ENCODE measurements at regions not wholly inside any gene's neighbourhood (a gene's known extent, or its start where the extent isn't known, plus 50 kb on each side); places are given as distances from the start of the nearest gene placed in this dataset.

DNA sequence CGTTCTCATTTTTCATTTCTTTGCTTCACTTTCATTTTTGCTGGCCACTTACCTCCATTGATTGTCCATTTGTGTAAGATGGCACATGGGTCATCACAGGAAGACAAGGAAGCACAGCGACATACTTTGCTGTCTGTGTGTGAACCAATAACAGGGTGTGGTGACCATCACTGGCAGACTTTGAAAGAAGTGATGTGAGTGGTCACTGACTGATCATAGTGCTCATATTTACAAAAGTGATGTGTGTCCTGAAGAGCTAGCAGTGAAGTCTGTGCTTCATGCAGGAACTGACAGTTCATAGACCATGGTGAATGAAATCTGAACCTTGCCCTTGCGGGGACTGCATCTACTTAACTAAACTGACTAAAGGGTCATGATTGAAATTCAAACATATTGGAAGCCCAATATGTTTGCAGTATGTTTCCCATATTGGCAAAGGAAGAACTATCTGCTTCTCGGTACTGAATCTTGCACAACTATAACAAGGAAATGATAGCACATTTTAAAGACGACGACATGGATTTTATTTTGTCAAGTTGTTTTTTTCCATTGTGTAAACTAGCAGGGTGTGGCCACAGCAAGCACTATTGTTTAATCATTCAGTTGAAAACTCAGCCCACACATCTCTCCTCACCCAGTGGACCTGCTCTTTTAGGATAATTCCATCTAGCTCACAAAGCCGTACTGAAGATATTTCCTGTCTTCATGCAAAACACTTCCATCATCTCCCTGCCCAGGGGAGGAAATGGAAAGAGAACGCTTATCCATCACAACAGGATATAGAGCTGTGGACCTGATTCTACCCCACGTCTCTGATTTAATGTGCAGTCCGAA is 232.0 kb upstream of the ANKRD55 start:
- intact Hi-C loops (cut with micrococcal nuclease) = no loop called here
- no peak overlapping the region for H3K27ac Mint-ChIP-seq
- ChIA-PET POLR2A (no interaction called here), CTCF (interaction anchor here (0.6 to 0.9 kb wide), 2 partner anchors 13 to 134 kb away, joined by 3 read pairs; no protein-coding TSS in a partner anchor)
- H3K36me3 Mint-ChIP-seq (ENCODE audit: low read depth) = no peaks in the 10 kb centered on the region
- H3K9me3 Mint-ChIP-seq = no peaks in the 10 kb centered on the region
- no peak for ATAC-seq
- no peak for DNase-seq
- H3K4me3 Mint-ChIP-seq = no peak overlapping the region
- H3K4me1 Mint-ChIP-seq (ENCODE audit: low read depth) = no peaks in the 10 kb centered on the region
- TF ChIP-seq, protein P1, sequence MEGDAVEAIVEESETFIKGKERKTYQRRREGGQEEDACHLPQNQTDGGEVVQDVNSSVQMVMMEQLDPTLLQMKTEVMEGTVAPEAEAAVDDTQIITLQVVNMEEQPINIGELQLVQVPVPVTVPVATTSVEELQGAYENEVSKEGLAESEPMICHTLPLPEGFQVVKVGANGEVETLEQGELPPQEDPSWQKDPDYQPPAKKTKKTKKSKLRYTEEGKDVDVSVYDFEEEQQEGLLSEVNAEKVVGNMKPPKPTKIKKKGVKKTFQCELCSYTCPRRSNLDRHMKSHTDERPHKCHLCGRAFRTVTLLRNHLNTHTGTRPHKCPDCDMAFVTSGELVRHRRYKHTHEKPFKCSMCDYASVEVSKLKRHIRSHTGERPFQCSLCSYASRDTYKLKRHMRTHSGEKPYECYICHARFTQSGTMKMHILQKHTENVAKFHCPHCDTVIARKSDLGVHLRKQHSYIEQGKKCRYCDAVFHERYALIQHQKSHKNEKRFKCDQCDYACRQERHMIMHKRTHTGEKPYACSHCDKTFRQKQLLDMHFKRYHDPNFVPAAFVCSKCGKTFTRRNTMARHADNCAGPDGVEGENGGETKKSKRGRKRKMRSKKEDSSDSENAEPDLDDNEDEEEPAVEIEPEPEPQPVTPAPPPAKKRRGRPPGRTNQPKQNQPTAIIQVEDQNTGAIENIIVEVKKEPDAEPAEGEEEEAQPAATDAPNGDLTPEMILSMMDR (IDR thresholded peaks at IDR 0.05) = no peak
- no peaks in the 10 kb centered on the region for H3K27me3 Mint-ChIP-seq

DNA sequence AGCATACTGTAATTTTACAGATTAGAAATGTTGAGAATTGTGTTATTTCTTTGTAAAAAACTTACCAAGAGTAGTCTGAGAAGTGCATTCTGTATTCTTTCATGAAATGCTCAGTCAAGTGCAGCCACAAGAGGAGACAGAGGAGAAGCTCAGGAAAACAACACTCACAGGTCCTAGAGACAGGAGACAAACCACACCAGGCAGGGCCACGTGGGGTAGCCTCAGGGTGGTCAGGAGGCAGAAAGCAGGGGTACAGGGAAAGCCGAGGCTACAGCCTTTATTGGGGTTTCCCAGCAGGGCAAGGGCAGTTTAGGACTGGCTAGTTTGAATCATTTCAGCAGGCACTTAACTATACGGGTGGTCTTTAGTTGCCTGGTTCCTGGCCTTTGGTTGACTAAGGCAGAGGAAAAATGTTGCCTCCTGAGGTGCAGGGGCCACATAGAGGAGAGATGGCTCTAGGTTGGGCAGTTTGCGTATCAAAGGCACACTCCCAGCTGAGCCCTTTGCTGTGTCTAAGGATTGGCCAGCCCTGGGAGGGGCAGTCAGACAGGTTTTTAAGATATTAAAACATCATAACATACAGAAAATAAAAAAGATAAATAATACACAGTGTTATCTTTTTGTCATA is 230.9 kb upstream of the ANKRD55 start:
- Mint-ChIP-seq H3K4me1 (ENCODE audit: low read depth) (no peaks in the 10 kb centered on the region), H3K36me3 (ENCODE audit: low read depth) (no peaks in the 10 kb centered on the region), H3K27ac (no peak overlapping the region), H3K4me3 (no peak overlapping the region), H3K9me3 (no peaks in the 10 kb centered on the region), H3K27me3 (no peaks in the 10 kb centered on the region)
- POLR2A ChIA-PET = no interaction called here
- ATAC-seq = no peak
- intact Hi-C loops (cut with micrococcal nuclease) = no loop called here
- DNase-seq = no peak
- CTCF ChIA-PET = interaction anchor here (0.6 to 1.0 kb wide), 3 partner anchors 12 to 136 kb away, joined by 3 read pairs; no protein-coding TSS in a partner anchor
- TF ChIP-seq, protein P1 (IDR thresholded peaks at IDR 0.05) = no peak

DNA sequence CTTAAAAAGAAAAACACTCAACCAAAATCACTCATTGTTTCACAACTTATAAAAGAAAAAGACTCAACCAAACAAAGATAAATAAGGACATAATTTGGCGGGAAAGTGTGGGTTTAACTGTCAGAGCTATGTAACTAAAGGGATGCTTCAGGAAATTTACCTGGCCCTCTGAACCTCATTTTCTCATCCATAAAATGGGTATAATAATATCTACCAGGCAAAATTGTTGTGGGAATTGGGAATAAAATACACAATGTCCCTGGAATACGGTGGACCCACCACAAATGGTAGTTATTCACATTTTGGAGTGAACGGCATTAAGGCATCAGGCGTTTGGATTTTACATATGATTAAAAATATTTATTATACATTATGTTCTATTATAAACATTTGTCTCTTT is 228.5 kb upstream of the ANKRD55 start:
- Mint-ChIP-seq H3K36me3 (ENCODE audit: low read depth) (no peaks in the 10 kb centered on the region), H3K27ac (no peak overlapping the region), H3K27me3 (no peaks in the 10 kb centered on the region), H3K4me3 (no peak overlapping the region), H3K9me3 (no peaks in the 10 kb centered on the region), H3K4me1 (ENCODE audit: low read depth) (no peaks in the 10 kb centered on the region)
- intact Hi-C loops (cut with micrococcal nuclease) = no loop called here
- TF ChIP-seq, protein P1 (IDR thresholded peaks at IDR 0.05) = no peak
- no peak for ATAC-seq
- POLR2A ChIA-PET = no interaction called here
- CTCF ChIA-PET = no interaction called here
- no peak for DNase-seq

DNA sequence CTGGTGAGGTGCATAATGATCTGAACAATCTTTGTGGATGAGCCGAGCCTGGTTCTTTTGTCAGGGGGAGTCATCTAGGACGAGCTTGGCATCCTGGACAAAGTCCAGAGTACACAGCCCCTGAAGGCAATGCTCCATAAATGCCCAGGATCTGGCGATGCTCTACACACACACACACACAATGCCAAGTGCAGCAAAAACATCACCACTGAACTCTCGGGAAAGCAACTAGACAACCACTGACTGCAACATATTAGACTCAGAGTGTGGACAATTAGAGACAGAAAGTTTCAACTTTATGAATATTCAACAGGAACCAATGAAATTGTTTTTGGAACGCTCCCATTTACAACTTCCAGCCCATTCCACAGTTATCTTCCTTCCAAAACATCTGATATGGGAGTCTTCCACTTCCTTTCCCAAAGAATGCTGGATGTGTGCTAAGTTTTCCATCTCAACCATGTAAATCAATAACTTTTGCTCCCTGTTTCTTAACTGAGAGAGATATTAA is 227.6 kb upstream of the ANKRD55 start:
- Mint-ChIP-seq H3K4me3 (no peak overlapping the region), H3K36me3 (ENCODE audit: low read depth) (no peaks in the 10 kb centered on the region), H3K4me1 (ENCODE audit: low read depth) (no peaks in the 10 kb centered on the region), H3K27ac (no peak overlapping the region), H3K9me3 (no peaks in the 10 kb centered on the region), H3K27me3 (no peaks in the 10 kb centered on the region)
- DNase-seq (no peak), ATAC-seq (no peak)
- POLR2A ChIA-PET = no interaction called here
- intact Hi-C loops (cut with micrococcal nuclease) = no loop called here
- TF ChIP-seq, protein P1 (IDR thresholded peaks at IDR 0.05) = no peak
- CTCF ChIA-PET = no interaction called here

DNA sequence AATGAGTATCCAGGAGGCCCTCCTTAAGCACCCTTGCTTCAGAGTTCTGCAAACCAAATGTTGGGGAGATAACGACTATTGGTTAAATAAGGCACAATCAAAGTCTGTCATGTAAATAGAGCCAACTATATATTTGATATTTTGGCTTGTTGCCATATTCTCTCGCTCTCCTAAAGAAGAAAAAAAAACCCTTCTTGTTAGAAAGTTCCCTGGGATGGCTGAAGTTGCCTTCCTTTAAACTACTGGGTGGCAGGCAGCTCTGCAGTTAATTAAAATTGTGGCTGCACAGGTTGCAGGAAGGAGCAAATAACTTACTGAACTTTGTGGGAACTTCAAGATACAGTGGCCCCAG is 227.0 kb upstream of the ANKRD55 start:
- TF ChIP-seq, protein P1 (IDR thresholded peaks at IDR 0.05) = no peak
- H3K9me3 Mint-ChIP-seq = no peaks in the 10 kb centered on the region
- CTCF ChIA-PET = no interaction called here
- no peak overlapping the region for H3K27ac Mint-ChIP-seq
- POLR2A ChIA-PET = no interaction called here
- H3K4me3 Mint-ChIP-seq = no peak overlapping the region
- intact Hi-C loops (cut with micrococcal nuclease) = no loop called here
- no peaks in the 10 kb centered on the region for H3K36me3 Mint-ChIP-seq (ENCODE audit: low read depth)
- H3K27me3 Mint-ChIP-seq = no peaks in the 10 kb centered on the region
- ATAC-seq = no peak
- no peak for DNase-seq
- H3K4me1 Mint-ChIP-seq (ENCODE audit: low read depth) = no peaks in the 10 kb centered on the region

All from activated CD8-positive, alpha-beta T cell treated with anti-CD3 and anti-CD28 coated beads for 36 hours (primary cell).